Mesothelial cell of epicardium (in vitro differentiated cells): ENCODE measurements at regions not wholly inside any gene's neighbourhood (a gene's known extent, or its start where the extent isn't known, plus 50 kb on each side); places are given as distances from the start of the nearest gene placed in this dataset.

Experiments
- DNase-seq, 2 experiments: peaks; one replicate each; pipeline ENCODE4 v3.0.0; 2021; ENCODE audit warnings: low spot score in 2 of 2; ENCODE audit not compliant: unreplicated experiment in 2 of 2
- H3K27ac Mint-ChIP-seq: 2 replicates; pipeline ENCODE4 v1.8.0; 2021; ENCODE audit warnings: mixed read lengths
- H3K27me3 Mint-ChIP-seq: 2 replicates; pipeline ENCODE4 v1.8.0; 2021; ENCODE audit warnings: low read depth, mixed read lengths
- H3K36me3 Mint-ChIP-seq: 2 replicates; pipeline ENCODE4 v1.8.0; 2021; ENCODE audit warnings: mixed read lengths
- H3K4me1 Mint-ChIP-seq: 2 replicates; pipeline ENCODE4 v1.8.0; 2021; ENCODE audit warnings: mixed read lengths
- H3K4me3 Mint-ChIP-seq: 2 replicates; pipeline ENCODE4 v1.8.0; 2021; ENCODE audit warnings: mild to moderate bottlenecking, moderate library complexity, mixed read lengths
- H3K9me3 Mint-ChIP-seq: 2 replicates; pipeline ENCODE4 v1.8.0; 2021; ENCODE audit warnings: mixed read lengths
- TF ChIP-seq, protein P1 (sequence below): fragments of 200-600 bp; sonication (generic); IDR thresholded peaks from one replicate; pipeline ENCODE4 v1.5.0; 2021; ENCODE audit warnings: antibody characterized with exemption; ENCODE audit not compliant: unreplicated experiment

DNA sequence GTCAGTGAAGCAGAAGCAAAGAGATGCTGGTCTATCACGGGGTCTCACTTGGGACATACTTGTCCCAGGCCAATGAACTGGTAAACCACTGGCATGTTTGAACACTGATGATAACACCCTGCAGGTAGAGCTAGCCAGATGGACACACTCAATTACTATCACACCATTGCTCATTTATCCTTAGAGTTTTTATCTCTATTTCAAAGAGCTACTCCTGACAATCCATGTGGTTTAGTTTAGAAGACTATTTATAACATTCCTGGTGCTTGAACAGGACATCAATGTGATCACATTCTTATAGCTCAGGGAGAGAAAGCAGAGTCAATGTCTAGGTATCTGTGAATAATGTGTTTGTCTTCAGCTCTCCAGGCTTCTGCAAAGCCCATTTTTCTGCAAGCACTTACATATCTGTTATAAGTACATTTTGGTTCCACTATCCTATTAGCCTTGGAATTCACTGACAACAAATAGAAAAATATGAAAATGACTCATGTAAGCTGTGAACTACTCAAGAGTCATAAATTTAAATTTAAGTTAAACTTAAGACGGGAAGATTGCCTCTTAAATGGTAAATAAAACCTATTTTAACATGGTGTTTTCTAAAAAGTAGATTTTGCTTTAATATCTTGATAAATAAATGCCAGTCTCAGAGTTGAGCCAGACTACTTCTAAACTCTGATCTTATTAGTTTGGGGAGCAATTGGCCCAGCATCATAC, 106.7 kb upstream of the MBL2 start:
- H3K4me3 Mint-ChIP-seq = no peak overlapping the region
- DNase-seq = no peak
- no peaks in the 10 kb centered on the region for H3K9me3 Mint-ChIP-seq
- no peaks in the 10 kb centered on the region for H3K27me3 Mint-ChIP-seq
- peak overlapping the region; percentile 78 for H3K27ac Mint-ChIP-seq
- TF ChIP-seq, protein P1, sequence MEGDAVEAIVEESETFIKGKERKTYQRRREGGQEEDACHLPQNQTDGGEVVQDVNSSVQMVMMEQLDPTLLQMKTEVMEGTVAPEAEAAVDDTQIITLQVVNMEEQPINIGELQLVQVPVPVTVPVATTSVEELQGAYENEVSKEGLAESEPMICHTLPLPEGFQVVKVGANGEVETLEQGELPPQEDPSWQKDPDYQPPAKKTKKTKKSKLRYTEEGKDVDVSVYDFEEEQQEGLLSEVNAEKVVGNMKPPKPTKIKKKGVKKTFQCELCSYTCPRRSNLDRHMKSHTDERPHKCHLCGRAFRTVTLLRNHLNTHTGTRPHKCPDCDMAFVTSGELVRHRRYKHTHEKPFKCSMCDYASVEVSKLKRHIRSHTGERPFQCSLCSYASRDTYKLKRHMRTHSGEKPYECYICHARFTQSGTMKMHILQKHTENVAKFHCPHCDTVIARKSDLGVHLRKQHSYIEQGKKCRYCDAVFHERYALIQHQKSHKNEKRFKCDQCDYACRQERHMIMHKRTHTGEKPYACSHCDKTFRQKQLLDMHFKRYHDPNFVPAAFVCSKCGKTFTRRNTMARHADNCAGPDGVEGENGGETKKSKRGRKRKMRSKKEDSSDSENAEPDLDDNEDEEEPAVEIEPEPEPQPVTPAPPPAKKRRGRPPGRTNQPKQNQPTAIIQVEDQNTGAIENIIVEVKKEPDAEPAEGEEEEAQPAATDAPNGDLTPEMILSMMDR = no peak
- no peaks in the 10 kb centered on the region for H3K36me3 Mint-ChIP-seq
- peaks cover 66% of the 10 kb centered on the region for H3K4me1 Mint-ChIP-seq

DNA sequence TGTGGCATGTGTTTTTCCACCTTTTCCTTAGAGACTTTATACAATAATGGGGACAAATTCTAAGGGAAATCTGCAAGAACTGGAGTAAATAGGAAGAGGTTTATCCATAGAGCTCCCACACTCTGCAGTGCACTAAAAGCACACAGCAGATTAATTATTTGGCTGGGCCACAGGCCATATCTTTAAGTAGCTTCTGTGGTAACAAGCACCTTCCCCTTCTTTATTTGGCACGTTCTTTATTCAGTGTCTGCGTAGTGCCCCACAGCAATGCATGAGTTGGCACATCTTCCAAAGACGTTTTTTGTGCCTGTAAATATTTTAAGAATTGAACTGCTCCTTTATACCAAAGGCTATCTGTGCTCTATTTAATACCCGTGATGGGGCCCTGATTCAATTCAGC, 104.9 kb upstream of the MBL2 start:
- H3K27me3 Mint-ChIP-seq = no peaks in the 10 kb centered on the region
- peaks cover 55% of the 10 kb centered on the region for H3K4me1 Mint-ChIP-seq
- no peak for DNase-seq
- no peaks in the 10 kb centered on the region for H3K9me3 Mint-ChIP-seq
- H3K4me3 Mint-ChIP-seq = no peak overlapping the region
- TF ChIP-seq, protein P1 = no peak
- no peaks in the 10 kb centered on the region for H3K36me3 Mint-ChIP-seq
- H3K27ac Mint-ChIP-seq = no peak overlapping the region

DNA sequence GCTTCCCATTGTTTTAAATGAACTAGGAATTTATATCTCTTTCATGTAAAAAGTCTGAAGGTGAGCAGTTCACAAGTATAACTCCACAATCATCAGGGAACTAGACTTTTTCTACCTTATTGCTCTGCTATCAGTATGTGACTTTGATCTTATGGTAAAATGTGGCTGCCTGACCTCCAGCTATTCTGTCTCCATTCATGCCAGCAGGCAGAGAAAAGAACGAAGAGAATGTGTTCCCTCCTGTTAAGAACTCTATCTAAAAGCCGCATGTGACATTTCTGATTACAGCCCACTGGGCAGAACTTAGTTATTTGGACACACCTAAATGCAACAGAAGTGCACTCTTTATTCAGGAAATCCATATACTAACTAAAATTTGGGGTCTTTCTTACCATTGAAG, 102.8 kb upstream of the MBL2 start:
- Mint-ChIP-seq H3K9me3 (peaks cover 5% of the 10 kb centered on the region), H3K4me3 (no peak overlapping the region), H3K36me3 (no peaks in the 10 kb centered on the region), H3K27me3 (no peaks in the 10 kb centered on the region), H3K4me1 (peaks cover 39% of the 10 kb centered on the region), H3K27ac (no peak overlapping the region)
- TF ChIP-seq, protein P1 = no peak
- DNase-seq = no peak

DNA sequence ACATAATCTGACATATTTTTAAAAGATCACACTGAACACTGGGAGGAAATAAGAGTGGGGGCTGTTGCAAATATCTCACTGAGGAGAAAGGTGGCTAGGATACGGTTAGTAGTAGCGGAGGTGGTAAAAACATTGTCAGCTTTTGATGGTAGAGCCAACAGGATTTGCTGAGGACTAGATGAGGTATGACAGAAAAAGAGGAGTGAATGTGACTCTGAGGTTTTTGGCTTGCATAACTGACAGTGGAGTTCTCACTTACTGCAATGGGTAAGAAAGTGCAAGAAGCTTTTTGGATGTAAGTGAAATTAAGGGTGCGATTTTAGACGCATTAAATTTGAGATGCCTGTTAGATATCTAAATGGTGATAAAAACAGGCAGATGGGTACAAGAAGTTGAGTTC, 102.0 kb upstream of the MBL2 start:
- H3K4me1 Mint-ChIP-seq = peaks cover 32% of the 10 kb centered on the region
- peaks cover 4% of the 10 kb centered on the region for H3K36me3 Mint-ChIP-seq
- DNase-seq = no peak
- peaks cover 12% of the 10 kb centered on the region for H3K9me3 Mint-ChIP-seq
- H3K27me3 Mint-ChIP-seq = no peaks in the 10 kb centered on the region
- H3K4me3 Mint-ChIP-seq = no peak overlapping the region
- H3K27ac Mint-ChIP-seq = no peak overlapping the region
- TF ChIP-seq, protein P1 = no peak

DNA sequence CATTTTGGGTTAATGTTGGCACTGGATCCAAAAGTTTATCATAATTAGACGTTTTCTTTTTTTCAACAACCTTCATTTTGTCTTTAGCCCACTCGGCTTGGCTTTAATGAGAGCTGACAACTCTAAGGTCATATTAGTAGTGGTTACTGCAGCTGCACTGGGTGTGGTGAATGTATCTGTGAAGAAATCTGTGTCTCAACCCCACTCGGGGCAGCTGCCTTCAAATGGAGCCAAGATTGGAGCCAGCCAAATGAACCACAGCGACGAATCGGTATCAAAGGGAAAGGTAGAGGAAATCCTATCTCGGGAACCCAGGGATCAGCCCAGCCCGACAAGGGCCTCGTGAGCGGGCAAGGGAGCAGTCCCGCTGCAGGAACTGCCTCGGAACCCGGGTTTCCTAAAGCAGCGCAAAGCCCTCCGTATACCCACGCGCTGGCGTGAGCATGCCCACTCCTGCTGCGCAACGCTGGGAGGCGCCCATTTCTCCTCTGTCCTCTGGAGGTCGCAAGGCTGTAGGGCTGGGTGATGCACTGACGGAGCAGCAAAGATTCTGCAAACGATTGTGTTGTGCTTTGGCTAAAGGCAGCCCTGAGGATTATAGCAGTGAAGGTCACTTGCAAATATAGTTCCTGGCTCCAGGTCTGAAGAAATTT, 98.7 kb upstream of the MBL2 start:
- Mint-ChIP-seq H3K27ac (no peak overlapping the region), H3K9me3 (peaks cover 40% of the 10 kb centered on the region), H3K36me3 (peaks cover 10% of the 10 kb centered on the region), H3K4me3 (no peak overlapping the region), H3K4me1 (peaks cover 15% of the 10 kb centered on the region), H3K27me3 (no peaks in the 10 kb centered on the region)
- TF ChIP-seq, protein P1 = no peak
- no peak for DNase-seq
